ENCODE measurements at regions not wholly inside any gene's neighbourhood (a gene's known extent, or its start where the extent isn't known, plus 50 kb on each side); places are given as distances from the start of the nearest gene placed in this dataset.

DNA sequence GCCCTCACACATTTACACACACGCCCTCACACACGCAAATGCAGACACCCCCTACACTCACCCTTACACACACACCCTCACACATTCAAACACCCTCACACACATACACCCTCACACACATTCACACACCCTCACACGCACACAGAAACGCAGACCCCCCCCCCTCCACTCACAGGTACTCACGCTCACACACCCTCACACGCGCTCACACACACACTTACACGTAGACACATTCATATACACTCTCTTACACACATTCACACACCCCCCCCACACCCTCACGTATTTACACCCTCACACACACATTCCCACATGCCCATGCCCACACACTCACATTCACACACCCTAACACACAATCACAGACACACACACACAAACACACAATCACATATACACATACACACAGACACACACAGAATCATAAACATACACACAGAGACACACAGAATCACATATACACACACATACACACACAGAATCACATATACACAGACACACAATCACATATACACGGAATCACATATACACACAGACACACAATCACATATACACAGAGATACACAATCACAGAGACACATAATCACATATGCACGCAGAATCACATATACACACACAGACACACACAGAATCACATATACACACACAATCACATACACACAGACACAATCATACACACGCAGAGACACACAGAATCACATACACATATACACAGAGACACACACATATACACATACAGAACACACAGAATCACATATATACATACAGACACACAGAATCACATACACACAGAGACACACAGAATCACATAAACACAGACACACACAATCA, 250.1 kb upstream of the RPL38 start:
- DNase-seq (ENCODE audit: low spot score) = no peak

GRCh38 chr17:73954951-73955350, 248.5 kb upstream of the RPL38 start:
- DNase-seq (ENCODE audit: low spot score) = no peak

- no peak for DNase-seq (ENCODE audit: low spot score)
Observed at GRCh38 chr17:73955616-73956015, 247.9 kb upstream of the RPL38 start.

- DNase-seq (ENCODE audit: low spot score) = no peak
Observed at GRCh38 chr17:73956169-73956568, 247.3 kb upstream of the RPL38 start.

DNA sequence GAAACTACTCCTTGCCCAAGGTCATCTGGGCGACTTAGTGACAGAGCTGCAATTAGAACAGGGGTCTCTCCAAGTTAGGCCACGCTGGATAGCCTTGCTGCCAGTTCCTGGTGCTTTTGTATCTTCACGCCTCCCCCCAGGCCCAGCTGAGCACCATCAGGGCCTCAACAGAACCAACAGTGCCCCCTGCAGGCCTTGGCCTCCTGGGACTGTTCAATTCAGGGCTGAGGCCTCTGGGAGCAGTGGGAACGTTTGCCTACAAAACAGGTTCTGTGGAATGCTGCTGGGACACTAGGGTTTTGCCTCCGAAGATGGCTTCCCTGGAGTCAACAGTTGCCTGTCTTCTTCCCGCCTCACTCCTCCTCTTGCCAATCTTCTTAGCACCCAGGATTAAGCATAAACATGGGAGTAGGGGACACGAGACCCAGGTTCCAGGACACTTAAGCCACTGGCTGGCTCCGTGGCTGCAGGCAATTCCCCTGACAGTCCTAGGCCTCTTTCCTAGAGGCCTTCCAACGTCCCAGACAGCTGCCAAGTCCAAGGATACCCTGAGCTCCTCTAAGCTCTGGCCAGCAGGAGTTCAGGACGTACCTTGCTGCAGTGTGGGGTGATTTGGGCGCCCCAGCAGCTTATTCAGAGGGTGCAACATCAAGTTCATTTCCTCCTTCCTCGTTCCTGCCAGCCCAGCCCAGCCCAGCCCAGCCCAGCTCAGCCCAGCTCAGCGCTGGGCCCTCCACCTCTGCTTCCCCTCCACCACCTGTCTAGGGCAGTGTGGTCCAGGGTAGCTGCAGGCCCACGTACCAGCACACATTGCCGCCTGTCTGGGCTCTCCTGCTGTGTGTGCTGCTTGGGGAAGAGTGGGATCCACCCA, 246.6 kb upstream of the RPL38 start:
- peak; percentile 63 for DNase-seq (ENCODE audit: low spot score)

GRCh38 chr17:73957564-73957963, 245.9 kb upstream of the RPL38 start:
- no peak for DNase-seq (ENCODE audit: low spot score)

DNA sequence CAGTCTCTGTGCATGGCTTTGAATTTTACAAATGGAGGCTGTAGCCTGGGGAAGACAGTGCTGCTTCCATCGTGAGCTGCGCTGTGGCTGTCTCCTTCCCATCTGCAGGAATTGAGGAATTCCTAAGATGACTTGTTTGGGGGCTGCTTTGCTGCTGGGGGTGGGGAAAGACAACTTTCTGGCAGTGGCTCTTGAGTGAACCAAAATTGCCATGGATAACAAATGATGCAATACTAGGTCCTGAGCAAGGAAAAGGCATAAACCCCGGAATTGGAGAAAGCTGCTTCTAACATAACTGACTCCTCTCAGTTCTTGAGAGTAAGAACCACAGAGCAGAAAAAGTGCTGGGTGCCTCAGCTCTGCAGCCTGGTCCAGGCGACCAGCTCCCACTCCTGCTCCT, 245.0 kb upstream of the RPL38 start:
- no peak for DNase-seq (ENCODE audit: low spot score)

- DNase-seq (ENCODE audit: low spot score) = no peak
Observed at GRCh38 chr17:73960469-73960868, 243.0 kb upstream of the RPL38 start.

DNA sequence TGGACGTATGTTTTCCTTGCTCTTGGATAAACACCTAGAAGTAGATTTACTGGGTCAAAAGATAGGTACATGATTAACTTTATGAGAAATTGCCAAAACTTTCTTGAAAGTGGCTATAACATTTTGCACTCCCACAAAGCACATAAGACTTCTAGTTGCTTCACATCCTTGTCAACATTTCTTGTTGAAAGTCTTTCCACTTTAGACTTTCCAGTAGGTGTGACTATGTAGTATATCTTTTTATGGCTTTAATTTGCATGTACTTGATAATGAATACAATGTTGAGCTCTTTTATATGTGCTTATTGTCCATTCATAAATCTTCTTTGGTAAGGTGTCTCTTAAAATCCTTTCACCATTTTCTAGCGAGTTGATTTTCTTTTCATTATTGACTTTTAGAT, 241.2 kb upstream of the RPL38 start:
- DNase-seq (ENCODE audit: low spot score) = no peak

DNA sequence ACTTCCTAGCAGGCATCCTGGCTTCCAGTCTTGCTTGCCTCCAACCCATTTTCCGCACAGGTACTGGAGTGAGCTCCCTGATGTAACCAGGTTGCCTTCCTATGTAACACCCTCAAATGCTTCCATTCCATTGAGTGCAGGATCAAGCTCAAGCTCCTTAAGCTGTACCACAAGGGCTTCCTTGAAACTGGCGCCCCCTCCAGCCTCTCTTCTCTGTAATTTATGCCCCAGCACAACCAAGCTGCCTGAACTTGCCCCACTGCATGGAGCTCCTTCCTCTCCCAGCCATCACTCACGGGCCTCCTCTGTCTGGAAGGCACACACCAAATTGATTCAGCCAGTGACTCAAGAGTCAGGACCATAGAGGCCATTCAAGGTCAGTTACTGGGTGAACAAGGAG, 234.8 kb upstream of the RPL38 start:
- no peak for DNase-seq (ENCODE audit: low spot score)

GRCh38 chr17:73969956-73970355, 233.5 kb upstream of the RPL38 start:
- no peak for DNase-seq (ENCODE audit: low spot score)

GRCh38 chr17:73971127-73971526, 232.4 kb upstream of the RPL38 start:
- no peak for DNase-seq (ENCODE audit: low spot score)

DNA sequence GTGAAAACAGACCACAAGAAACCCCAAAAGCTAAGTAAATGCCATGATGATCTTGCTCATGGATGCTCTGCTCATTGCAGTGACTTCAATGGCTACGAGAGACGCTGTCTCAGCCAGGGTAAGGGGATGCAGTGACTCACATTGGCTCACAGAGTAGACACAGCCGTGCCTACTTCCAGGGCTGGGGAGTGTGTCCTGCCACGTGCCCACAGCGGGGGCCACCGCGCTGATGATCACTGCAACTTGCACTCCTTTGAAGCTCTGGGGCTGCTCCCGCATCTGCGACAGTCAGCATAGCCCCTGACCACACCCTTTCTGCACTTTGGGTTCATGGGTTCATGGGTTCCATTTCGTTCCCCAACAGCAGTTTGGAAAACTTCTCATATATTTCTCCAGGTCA, 231.4 kb upstream of the RPL38 start:
- DNase-seq (ENCODE audit: low spot score) = no peak

GRCh38 chr17:73972901-73973300, 230.6 kb upstream of the RPL38 start:
- no peak for DNase-seq (ENCODE audit: low spot score)

GRCh38 chr17:73973586-73974409, 229.7 kb upstream of the RPL38 start:
- DNase-seq (ENCODE audit: low spot score) = no peak

DNA sequence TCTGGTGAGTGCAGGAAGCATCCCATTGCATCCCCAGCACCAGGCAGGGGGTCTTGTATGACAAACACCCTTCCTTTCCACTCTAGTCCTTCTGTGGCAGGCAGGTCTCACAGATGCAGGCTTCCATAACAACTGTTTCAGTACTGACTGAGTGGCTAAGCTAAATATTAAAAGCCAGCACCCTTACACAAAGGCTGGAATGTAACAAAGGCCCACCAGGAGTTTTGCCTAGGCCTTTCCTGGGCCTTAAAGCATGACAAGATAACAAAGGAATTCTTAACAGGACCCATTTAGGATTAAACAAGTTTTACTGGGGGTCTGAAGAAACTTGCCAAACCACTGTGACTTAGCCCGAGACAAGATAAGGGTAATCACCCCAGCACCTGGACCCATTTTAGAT, 228.9 kb upstream of the RPL38 start:
- no peak for DNase-seq (ENCODE audit: low spot score)

DNA sequence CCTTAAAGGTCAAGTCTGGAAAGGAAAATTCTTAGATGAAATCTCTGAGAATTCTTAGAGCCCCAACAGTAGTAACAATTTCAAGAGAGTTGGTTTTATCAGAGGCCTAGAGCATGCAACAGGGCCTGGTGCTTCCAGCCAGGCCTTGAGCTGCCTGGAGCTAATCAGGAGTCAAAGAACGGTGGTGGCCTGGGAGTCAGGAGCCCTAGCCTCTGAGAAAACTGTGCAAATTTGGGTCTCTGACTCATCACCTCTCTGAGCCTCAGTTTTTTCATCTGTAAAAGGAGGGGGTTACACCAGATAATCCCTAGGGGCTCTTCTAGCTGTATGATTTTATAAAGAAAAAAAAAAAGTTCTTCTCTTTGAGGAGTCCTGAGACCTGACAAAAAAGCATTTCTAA, 227.3 kb upstream of the RPL38 start:
- no peak for DNase-seq (ENCODE audit: low spot score)

GRCh38 chr17:73976676-73977521, 226.6 kb upstream of the RPL38 start:
- DNase-seq (ENCODE audit: low spot score) = no peak

- DNase-seq (ENCODE audit: low spot score) = no peak
Observed at GRCh38 chr17:73980517-73980916, 223.0 kb upstream of the RPL38 start.

GRCh38 chr17:73982871-73983270, 220.6 kb upstream of the RPL38 start:
- no peak for DNase-seq (ENCODE audit: low spot score)
